ENCODE measurements at regions not wholly inside any gene's neighbourhood (a gene's known extent, or its start where the extent isn't known, plus 50 kb on each side); places are given as distances from the start of the nearest gene placed in this dataset.

- TF ChIP-seq CTCF (IDR thresholded peaks at IDR 0.05) = no peak
- no peak for TF ChIP-seq POLR2A (IDR thresholded peaks at IDR 0.05; ENCODE audit: low read depth)
Measured at GRCh38 chr9:118630931-118631595, 738.2 kb downstream of the BRINP1 start.

All from esophagus muscularis mucosa (tissue), 3 donors.